NCI-H345 (cell line): ENCODE measurements at regions not wholly inside any gene's neighbourhood (a gene's known extent, or its start where the extent isn't known, plus 50 kb on each side); places are given as distances from the start of the nearest gene placed in this dataset.

Experiments
- DNase-seq: peaks from one replicate; lab custom pipeline; 2025; lab: John Stamatoyannopoulos, UW

DNA sequence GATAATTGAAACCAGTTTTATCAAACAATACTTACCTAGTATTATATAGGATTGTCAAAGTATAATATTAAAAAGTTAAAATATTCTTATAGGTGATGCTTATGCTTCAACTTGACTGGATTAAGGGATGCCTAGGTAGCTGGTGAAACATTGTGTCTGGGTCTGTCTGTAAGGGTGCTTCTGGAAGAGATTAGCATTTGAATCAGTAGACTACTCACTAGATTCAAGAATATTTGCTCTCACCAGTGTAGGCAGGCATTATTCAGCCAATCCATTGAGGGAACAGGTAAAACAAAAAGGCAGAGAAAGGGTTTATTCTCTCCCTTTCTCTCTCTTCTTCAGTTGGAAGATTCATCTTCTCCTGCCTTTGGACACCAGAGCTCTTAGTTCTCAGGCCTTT lies 486.8 kb upstream of the GOLIM4 start:
- DNase-seq, result no peak

DNA sequence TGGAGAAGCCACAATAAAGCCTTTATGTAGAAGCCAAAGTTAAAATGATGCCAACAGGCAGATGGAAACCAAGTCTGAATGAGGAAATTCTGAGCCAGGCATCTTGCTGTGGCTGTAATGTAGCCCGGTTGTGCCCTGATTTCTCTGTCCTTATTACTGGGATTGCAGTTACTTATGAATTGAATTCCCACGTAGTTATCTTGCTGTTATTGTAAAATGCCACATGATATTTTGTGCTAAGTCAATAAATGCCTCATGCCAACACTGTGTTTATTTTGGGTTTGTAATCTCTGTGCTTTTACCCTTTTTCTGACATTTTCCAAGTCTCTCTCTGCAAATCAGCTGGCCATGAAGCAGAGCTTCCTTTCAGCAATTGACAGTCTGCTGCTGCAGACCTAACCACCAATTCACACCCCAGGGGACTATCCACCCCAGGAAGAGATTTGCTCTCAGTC lies 486.1 kb upstream of the GOLIM4 start:
- no peak for DNase-seq

DNA sequence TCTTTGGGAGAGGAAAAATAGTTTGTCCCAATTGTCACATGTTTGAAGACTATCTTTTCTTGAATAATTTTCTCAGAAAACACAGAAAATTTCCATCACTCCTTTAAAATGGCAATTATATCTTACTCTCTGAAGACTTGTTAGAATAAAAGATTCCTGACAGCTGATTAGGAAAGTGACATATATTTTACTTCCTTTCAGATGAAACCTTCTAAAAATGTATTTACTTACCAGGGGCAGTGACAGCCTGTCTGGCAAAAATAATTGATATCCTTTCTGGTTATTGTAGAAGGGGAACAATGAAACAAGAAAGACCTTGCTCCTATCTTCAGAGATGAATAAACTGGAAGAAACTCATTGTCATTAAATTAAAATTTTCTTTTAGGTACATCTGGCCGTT lies 483.3 kb upstream of the GOLIM4 start:
- no peak for DNase-seq

DNA sequence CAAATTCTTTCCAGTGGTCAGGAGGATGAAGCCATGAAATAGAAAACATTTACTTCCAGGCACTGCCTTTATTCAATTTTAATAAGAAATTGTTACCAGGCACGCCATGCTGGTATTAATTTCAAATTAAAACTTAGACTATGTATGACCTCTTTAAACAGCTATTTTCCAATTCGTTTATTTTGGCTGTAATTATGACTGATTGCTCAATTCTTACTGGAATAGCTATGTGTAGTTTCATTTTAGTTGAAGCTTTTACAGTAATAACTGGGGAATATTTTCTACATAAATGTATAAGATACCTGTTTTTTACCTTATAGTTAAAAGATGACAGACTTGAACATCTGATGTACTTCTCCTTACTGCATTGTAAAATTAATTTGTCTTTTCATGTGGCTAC lies 480.0 kb upstream of the GOLIM4 start:
- DNase-seq, result no peak

DNA sequence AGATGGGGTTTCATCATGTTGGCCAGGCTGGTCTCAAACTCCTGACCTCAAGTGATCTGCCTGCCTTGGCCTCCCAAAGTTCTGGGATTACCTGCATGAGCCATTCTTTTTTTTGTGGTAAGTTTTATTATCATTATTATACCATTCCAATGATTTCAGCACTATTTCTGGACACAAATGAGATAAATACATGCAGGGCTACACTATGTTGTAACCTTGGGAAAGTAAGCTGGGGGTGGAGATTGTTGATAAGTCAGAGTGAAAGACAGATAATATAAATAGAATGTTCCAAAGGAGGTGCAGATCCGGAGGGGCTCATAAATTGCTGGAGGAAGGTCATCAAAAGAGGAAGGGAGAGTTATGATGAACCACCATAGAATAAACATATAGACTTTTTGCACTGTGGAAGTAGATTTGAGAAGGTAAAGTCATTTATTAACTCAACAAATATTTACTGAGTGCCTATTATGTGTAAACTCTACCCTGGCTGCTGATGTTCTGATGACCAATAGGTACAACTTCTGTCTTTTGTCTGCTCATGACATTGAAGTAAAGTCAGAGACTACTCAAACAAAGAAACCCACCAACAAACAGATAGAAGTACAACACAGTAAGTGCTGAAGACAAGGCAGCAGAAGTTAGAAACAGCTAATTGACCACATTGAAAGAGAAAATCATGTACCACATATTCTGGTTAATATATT lies 478.9 kb upstream of the GOLIM4 start:
- no peak for DNase-seq

DNA sequence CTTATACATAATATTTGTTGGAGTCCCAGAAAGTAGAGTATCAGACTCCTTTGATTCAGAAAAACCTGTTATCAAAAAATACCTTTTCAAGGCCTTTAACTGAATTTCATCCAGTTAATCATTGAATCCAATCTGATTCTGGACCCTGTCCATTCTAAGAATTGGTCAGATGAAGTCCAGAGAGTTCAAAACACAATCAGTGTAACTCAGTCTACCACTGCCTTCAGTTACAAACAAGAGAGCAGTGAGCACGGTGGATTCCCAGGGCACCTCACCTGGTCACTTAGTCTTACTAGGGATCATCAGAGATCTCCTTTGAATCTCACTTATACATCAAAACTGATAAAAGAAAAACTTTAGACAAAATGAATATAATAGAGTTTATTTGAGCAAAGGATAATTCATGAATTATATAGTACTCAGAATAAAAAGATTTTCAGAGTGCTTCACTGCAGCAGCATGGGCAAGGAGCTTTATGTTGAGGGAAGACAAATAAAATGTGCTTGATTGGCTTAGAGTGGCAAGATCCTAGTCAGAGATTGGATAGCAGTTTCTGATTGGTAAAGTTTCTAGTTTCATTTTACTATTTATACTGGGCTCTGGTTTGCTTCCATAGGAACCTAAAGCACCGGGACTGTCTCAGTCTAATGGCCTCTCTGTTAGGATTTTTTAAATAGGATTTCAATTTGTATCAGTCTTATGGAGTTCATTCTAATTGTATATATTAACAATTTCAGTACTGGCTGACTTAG lies 474.9 kb upstream of the GOLIM4 start:
- DNase-seq, result no peak

DNA sequence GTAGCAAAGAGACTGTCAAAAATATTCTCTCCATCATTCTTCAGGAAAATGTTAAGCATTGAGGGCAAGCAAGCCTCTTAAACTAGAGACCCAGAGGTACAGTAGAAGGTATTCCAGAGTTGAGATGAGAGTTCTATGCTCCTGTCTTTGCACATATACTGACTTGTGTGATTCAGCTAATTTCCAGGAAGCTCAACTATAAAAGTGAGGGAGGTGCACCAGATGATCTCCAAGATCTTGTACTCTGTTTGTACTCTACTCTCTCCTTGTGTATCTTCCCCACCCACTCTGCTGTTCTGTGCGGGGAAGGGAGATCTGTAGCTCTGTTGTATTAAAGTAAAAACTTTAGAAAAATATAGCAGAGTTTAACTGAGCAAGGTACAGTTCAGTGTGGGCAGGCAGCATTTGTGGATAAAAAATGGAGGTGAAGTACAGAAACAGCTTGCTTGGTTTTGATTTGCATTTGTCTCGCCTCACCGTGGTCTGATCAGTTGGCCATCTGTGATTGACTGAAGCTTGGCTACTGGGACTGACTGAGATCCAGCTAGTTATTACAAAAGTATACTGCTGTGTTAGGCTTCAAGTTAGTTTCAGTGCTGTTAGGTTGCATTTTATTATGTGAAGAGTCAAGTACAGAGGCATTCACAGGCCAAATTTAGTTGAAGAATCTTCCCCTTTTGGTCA lies 463.1 kb upstream of the GOLIM4 start:
- no peak for DNase-seq

DNA sequence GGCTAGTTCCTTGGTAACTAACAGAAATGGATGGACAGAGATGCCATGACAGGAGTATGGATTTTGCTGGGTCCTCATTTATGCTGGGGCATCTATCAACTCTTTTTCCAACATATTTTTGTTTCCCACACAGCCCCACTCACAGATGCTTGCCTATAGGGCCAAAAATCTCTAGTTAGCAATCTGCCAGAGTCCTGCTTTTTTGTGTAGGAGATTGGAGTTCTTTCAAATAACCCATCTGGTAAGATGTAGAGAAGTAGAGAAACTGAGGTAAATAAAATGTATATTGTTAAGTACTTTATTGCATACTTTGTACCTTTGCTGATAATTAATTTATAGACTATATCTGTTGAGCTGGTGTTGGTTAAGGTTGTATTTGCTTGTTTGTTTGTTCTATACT lies 456.5 kb upstream of the GOLIM4 start:
- no peak for DNase-seq

DNA sequence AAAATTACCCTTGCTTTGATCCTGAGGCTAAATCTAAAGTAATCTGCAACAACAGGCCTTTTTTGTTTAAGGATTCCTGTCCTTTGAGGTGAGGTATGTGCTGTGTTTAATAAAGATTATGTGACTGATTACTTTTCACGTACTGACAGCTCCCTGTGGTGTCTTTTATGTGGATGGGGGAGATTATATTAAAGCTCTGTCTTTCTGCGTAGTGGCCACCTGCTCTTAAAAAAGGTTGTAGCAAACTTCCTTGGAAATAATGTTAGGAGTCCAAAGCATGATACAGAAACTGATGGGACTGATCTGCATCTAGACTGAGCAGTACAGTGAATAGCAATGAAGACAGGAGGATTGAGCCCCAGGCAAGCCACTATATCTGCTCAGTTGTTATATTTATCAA lies 453.0 kb upstream of the GOLIM4 start:
- DNase-seq, result no peak

DNA sequence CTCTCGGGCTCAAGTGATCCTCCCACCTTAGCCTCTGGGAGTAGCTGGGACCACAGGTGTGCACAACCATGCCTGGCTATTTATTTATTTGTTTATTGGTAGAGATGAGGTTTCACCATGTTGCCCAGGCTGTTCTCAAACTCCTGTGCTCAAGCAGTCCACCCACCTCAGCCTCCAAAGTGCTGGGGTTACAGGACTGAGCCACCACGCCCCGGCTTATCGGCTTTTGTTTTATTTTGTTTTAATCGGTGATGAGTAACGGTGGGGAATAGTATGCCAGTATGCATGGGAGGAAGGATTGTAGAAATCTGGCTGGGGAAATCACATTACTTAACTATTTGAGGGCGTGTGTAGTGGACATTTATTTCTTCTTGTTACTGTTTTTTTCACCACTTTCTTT lies 451.0 kb upstream of the GOLIM4 start:
- no peak for DNase-seq

DNA sequence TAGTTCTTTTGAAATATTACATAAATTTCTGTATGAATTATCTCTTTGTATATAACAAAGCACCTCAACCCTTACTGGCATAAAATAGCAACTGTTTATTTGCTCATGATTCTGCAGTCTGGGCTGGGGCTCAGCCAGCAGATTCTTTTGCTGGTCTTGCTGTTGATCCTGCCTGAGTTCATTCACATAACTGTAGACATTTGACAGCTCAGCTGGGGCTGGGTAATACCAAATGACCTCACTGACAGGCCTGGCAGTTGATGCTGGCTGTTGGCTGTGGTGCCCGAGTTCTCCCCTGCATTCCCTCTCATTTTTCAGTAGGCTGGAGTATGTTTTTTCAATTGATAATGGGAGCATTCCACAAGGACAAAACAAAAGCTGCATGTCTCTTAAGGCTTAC lies 449.9 kb upstream of the GOLIM4 start:
- no peak for DNase-seq

DNA sequence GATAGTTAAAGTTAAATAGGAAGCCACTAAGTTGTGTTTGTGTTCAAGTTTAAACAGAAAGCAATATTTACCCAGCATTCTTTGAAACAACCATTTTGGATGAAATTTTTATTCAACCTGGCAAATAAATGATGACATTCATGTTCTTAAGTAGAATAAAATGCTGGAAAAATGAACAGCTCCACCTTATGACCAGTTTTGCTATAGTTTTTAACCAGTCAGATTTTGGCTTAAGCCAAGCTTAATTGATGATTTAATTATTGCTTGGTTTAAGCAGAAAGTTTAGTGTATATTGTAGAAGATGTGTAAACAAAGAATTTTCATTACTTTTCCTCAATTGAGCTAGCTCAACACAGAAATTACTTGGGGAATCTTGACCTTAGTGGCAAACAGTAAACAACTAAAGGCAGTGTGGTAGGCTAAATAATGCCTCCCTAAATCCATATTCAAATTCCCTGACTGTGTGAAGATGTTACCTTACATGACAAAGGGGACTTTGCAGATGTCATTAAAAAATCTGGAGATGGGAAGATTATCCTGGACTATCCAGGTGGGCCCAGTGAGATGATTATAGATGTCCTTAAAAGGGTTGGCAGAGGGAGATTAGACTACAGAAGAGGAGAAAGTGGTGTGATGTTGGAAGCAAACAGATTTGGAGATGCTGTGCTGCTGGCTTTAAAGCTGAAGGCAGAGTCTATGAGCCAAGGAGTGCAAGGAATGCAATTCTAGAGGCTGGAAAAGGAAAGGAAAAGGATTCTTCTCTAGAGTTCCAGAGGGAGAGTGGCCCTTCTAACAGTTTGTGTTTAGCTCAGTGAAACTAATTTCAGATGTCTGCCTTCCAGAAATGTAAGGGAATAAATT lies 448.6 kb upstream of the GOLIM4 start:
- DNase-seq, result no peak

DNA sequence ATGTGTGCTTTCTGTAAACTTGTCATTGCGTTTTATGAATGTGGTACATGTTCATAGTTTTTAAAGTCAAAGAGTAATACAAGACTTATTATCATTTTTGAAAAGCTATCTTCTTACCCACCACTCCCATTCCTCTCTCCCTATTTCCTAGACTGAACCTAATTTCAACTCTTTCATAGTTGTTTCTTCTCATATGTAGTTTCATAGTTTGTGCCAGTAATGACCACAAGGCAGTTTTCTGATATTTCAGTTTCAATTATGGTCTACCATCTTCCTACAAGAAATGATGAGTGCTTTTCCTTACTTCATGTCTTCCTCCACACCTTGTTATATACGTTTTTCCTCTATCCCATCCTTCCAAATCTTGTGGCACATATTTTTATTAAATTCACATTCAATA lies 445.0 kb upstream of the GOLIM4 start:
- DNase-seq, result no peak

DNA sequence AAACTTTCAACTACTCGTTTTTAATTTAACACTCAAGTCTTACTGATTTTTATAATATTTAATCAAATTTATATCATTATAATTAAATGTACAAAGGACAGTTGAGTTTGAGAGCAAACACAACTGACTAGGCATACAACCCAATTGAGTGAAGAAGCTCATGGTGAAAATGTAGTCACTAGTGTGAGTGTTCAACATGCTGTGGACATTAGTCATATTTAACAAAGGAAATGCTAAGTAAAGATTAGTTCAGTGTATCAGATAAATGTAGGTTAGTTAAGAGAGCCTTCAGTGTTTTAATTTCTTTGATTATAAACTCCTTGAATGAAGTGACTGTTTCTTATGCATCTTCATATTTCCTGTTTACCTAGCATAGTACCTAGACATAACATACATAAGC lies 444.2 kb upstream of the GOLIM4 start:
- DNase-seq, result no peak

DNA sequence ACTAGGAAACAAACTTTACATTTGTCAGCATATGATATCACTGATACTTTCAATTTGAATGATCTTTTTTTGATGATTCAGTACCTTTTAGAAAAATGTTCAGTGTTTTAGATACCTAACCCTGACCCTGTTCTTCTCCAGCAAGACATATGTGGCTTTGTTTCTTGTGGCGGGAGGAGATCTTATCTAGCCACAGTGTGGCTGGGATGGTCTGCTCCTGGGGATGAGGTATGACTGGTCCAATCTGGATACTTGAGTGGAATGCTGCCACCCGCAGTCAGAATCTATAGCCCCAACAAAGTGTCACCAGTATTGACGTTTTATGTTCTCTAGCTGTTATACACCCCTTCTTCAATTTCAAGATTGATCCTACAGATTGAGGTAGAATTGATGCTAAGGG lies 439.0 kb upstream of the GOLIM4 start:
- DNase-seq, result no peak

DNA sequence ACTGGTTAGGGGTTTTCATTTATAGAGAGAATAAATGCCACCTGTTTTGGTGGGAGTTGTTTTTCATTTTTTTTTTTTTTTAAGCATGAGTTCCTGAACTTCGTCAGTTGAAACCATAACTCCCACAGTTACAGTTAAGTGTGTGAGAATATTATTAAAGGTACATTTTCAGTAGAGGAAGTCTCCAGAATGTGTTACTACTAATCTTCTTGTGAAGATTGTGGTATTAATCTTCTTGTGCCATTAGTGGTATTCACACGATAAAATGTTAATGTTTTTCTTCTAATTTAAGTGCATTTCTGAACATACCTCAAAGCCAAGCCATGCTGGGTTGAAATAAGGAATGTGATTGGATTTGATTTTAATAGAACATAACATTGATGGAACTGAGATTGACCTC lies 437.9 kb upstream of the GOLIM4 start:
- DNase-seq, result no peak

DNA sequence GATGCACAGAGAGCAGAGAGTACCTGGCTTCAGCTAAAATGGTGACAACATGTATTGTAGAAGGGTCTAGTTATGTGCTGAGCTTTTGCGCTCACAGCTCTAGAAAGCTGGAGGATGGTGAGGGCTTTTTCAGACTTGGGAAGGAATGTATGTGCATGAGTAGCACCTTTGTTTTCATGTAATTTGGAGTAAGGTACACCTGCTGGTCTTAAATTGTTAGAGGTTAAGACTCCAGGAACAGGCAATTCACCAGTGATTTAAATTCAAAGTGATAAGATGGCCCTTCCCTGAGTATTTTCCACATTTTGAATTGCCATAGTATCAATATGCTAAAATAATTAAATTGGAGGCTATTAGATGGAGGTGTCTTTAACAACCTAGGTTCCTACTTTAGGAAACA lies 436.4 kb upstream of the GOLIM4 start:
- DNase-seq, result no peak

DNA sequence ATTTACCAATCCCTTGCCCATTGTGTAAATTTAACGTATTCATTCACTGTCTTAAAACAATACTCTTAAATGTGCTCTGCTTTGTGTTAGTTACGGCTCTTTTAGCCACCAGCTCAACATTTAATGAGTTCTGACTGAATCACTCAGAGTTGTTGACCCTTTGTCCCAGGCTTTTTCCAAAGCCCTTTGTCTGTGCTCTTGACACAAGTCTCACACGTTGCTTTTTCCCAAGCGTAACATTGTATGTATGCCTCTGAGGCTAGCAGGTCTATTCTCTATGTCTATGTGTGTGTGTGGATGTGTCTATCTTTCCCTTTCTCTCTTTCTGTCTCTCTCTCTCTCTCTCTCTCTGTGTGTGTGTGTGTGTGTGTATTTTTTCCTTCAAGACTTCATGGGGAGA lies 435.4 kb upstream of the GOLIM4 start:
- DNase-seq, result no peak

DNA sequence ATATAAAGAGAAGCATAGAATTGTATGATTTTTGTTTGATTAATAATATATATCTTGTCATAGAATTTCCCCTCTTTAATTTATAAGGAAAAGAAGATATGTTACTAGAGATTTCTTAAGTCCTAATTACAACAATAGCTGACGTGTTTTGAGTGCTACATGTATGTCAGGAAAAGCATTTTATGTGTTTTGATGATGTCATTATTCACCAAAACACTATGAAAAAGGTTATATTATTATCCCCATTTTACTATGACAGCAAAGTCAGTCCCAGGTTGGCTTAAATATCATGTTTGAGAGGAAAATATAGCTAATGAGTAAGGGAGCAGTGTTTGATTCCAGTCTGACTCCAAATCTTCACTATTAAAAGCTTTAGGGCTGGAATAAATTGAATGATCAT lies 428.4 kb upstream of the GOLIM4 start:
- no peak for DNase-seq

DNA sequence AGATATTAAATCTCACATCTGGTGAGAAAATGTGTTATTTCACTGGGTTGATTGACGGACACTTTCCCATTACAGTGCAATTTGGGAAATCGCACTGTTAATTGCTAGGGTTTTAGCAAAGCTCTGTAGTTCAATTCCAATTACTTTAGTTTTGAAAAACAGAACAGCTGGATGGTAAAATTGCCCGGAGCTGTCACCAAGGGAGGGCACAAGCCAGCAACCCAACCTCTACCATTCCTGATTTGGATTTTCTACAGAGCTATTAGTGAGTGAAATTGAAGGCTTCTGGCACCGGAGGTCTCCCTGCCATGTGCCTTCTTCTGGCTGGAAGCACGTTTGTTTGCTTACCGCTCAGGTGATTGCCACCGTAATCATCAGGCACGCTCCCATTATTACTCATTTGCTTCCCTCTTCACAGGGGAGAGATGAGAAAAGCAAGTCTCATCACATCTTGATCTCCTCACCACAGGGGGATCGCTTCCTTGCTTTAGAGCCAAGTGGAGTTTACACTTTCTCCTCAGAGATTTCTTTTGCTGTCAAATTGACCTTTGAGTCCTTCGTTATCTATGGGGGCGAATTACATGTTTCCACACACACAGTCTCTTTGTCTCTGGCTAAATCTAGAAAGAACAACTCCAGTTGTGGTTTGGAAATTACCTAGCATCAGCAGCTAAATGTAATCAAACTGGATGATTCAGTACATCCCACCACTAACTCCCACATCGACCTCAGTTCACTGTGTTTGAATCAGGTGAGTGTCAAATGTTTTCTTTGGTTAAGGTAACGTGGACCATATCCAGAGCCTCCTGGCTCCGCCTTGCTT lies 421.7 kb upstream of the GOLIM4 start:
- no peak for DNase-seq

DNA sequence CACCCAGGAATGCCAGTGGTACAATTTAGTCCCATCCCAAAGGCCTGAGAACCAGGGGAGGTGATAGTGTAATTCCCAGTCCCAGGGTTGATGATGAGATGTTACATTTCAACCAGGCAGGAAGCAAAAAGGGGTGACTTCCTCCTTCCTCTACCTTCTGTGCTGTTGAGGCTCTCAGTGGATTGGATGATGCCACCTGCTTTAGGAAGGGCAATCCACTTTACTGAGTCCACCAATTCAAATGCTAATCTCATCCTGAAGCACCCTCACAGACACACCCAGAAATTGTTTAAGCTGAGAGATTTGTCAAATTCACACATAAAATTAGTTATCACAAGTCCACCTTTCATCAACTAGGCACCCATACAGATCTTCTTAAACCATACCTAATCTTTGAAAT lies 418.5 kb upstream of the GOLIM4 start:
- no peak for DNase-seq
